GM19438 (cell line): ENCODE measurements at regions not wholly inside any gene's neighbourhood (a gene's known extent, or its start where the extent isn't known, plus 50 kb on each side); places are given as distances from the start of the nearest gene placed in this dataset.
"Not testable (repeated sequence)": the region's sequence is repeated elsewhere in the genome, so short reads cannot be mapped to it uniquely, and the experiment has no call there.

Experiments
- ATAC-seq: cut with Tn5 transposase; IDR thresholded peaks from one replicate; pipeline ENCODE4 v1.9.1; 2021; ENCODE audit warnings: low read depth; ENCODE audit not compliant: unreplicated experiment

GRCh38 chr4:56149591-56149990, 200.8 kb downstream of the CEP135 start:
- no peak for ATAC-seq

- ATAC-seq = no peak
These were observed 199.7 kb downstream of the CEP135 start for GRCh38 chr4:56148428-56148827.

GRCh38 chr4:56147371-56147770, 198.6 kb downstream of the CEP135 start:
- no peak for ATAC-seq

- ATAC-seq = no peak
These were observed 198.2 kb downstream of the CEP135 start for GRCh38 chr4:56146956-56147355.

- no peak for ATAC-seq
These were observed 193.3 kb downstream of the CEP135 start for GRCh38 chr4:56142088-56142487.

- ATAC-seq = no peak
These were observed 190.6 kb downstream of the CEP135 start for GRCh38 chr4:56139241-56139827.

- ATAC-seq = not testable (repeated sequence)
These were observed 186.1 kb downstream of the CEP135 start for GRCh38 chr4:56134834-56135233.

GRCh38 chr4:56134266-56134665, 185.5 kb downstream of the CEP135 start:
- no peak for ATAC-seq

GRCh38 chr4:56132835-56133234, 184.1 kb downstream of the CEP135 start:
- no peak for ATAC-seq

- ATAC-seq = not testable (repeated sequence)
These were observed 183.4 kb downstream of the CEP135 start for GRCh38 chr4:56132188-56132587.

- no peak for ATAC-seq
These were observed 181.9 kb downstream of the CEP135 start for GRCh38 chr4:56130606-56131155.

- no peak for ATAC-seq
These were observed 180.7 kb downstream of the CEP135 start for GRCh38 chr4:56129431-56129861.

- no peak for ATAC-seq
These were observed 179.5 kb downstream of the CEP135 start for GRCh38 chr4:56128213-56128612.

GRCh38 chr4:56127716-56128115, 179.0 kb downstream of the CEP135 start:
- no peak for ATAC-seq

- ATAC-seq = no peak
These were observed 174.8 kb downstream of the CEP135 start for GRCh38 chr4:56123547-56123946.

GRCh38 chr4:56123051-56123450, 174.3 kb downstream of the CEP135 start:
- ATAC-seq = no peak

GRCh38 chr4:56118845-56119244, 170.1 kb downstream of the CEP135 start:
- no peak for ATAC-seq

GRCh38 chr4:56118055-56118454, 169.3 kb downstream of the CEP135 start:
- ATAC-seq = no peak

- no peak for ATAC-seq
These were observed 167.2 kb downstream of the CEP135 start for GRCh38 chr4:56115898-56116297.

- ATAC-seq = no peak
These were observed 163.6 kb downstream of the CEP135 start for GRCh38 chr4:56112377-56112776.

GRCh38 chr4:56106180-56107147, 157.7 kb downstream of the CEP135 start:
- no peak for ATAC-seq
